CD14-positive monocyte (primary cell): ENCODE measurements at regions not wholly inside any gene's neighbourhood (a gene's known extent, or its start where the extent isn't known, plus 50 kb on each side); places are given as distances from the start of the nearest gene placed in this dataset.

Experiments used
- DNase-seq, 3 donors: peaks; one replicate each; pipeline ENCODE4 v3.0.0-alpha.2; 2011 to 2022
- H2AFZ ChIP-seq: 2 replicates; pipeline ENCODE4 v1.6.0; 2012; ENCODE audit warnings: mild to moderate bottlenecking, low read depth, low read length, inconsistent platforms; ENCODE audit not compliant: insufficient read depth, poor library complexity, severe bottlenecking
- H3K27ac ChIP-seq, 2 donors: 1 replicate in 1 of 2; 2 replicates in 1 of 2; pipeline ENCODE4 v1.5.1; 2012 to 2013; ENCODE audit warnings: low read length in 2 of 2, control low read depth in 1 of 2, inconsistent platforms in 1 of 2, low read depth in 1 of 2, mild to moderate bottlenecking in 1 of 2
- H3K27me3 ChIP-seq, 2 donors: one replicate each; pipeline versions ENCODE4 v1.6.0 to v1.6.1; 2011 to 2013; ENCODE audit warnings: low read length in 2 of 2; ENCODE audit not compliant: control insufficient read depth in 2 of 2, insufficient read depth in 2 of 2
- H3K36me3 ChIP-seq, 2 donors: replicated peaks in 1 of 2; 1 replicate in 1 of 2; 2 replicates in 1 of 2; pipeline versions ENCODE4 v1.5.1 to v1.6.1; 2012 to 2013; ENCODE audit warnings: low read length in 2 of 2, control low read depth in 1 of 2, inconsistent platforms in 1 of 2, mild to moderate bottlenecking in 1 of 2; ENCODE audit not compliant: insufficient read depth in 2 of 2, control insufficient read depth in 1 of 2
- H3K4me1 ChIP-seq, 2 donors: 1 replicate in 1 of 2; 2 replicates in 1 of 2; pipeline versions ENCODE4 v1.5.1 to v1.6.1; 2012 to 2013; ENCODE audit warnings: low read length in 2 of 2, control low read depth in 1 of 2, inconsistent platforms in 1 of 2, mild to moderate bottlenecking in 1 of 2, moderate library complexity in 1 of 2; ENCODE audit not compliant: insufficient read depth in 2 of 2, control insufficient read depth in 1 of 2
- H3K4me2 ChIP-seq: replicated peaks from 2 replicates; pipeline ENCODE3; 2012; ENCODE audit warnings: low read length, moderate library complexity, mild to moderate bottlenecking; ENCODE audit not compliant: poor library complexity, severe bottlenecking; ENCODE audit errors: extremely low read depth
- H3K4me3 ChIP-seq, 3 experiments: fragments of 200-600 bp in 1 of 3; sonication (generic) in 1 of 3; replicated peaks in 1 of 3; 1 replicate in 2 of 3; 2 replicates in 1 of 3; pipeline ENCODE4 v1.5.1; 2011 to 2013; ENCODE audit warnings: low read length in 3 of 3, mild to moderate bottlenecking in 3 of 3, control low read depth in 2 of 3, low read depth in 2 of 3, inconsistent platforms in 1 of 3, moderate library complexity in 1 of 3
- H3K79me2 ChIP-seq: 2 replicates; pipeline ENCODE4 v1.6.0; 2012; ENCODE audit warnings: mild to moderate bottlenecking, control low read depth, inconsistent platforms, low read length, moderate library complexity; ENCODE audit not compliant: insufficient read depth
- H3K9ac ChIP-seq: 2 replicates; pipeline ENCODE4 v1.6.0; 2017; ENCODE audit warnings: low read length, mild to moderate bottlenecking; ENCODE audit not compliant: insufficient read depth, poor library complexity, severe bottlenecking
- H3K9me3 ChIP-seq, 2 donors: replicated peaks in 1 of 2; 1 replicate in 1 of 2; 2 replicates in 1 of 2; pipeline versions ENCODE4 v1.5.1 to v1.6.1; 2012 to 2013; ENCODE audit warnings: low read length in 2 of 2, control low read depth in 1 of 2; ENCODE audit not compliant: control insufficient read depth in 1 of 2, insufficient read depth in 1 of 2
- H4K20me1 ChIP-seq: 2 replicates; pipeline ENCODE4 v1.6.0; 2012; ENCODE audit warnings: mild to moderate bottlenecking, low read length, control low read depth, moderate library complexity; ENCODE audit not compliant: insufficient read depth
- H3K27ac Mint-ChIP-seq, 7 donors: one replicate each; pipeline ENCODE4 v1.8.0; 2020; ENCODE audit warnings: mild to moderate bottlenecking in 7 of 7, mixed read lengths in 7 of 7, moderate library complexity in 6 of 7, inconsistent platforms in 2 of 7
- H3K27me3 Mint-ChIP-seq, 3 donors: one replicate each; pipeline ENCODE4 v1.8.0; 2021 to 2022; ENCODE audit warnings: low read depth in 3 of 3, mild to moderate bottlenecking in 3 of 3, mixed read lengths in 3 of 3, moderate library complexity in 3 of 3, inconsistent platforms in 1 of 3
- H3K36me3 Mint-ChIP-seq, 2 donors: one replicate each; pipeline ENCODE4 v1.8.0; 2020; ENCODE audit warnings: mixed read lengths in 2 of 2, inconsistent platforms in 1 of 2, mild to moderate bottlenecking in 1 of 2
- H3K4me1 Mint-ChIP-seq: one replicate; pipeline ENCODE4 v1.8.0; 2020; ENCODE audit warnings: mild to moderate bottlenecking, mixed read lengths
- H3K4me3 Mint-ChIP-seq, 2 donors: one replicate each; pipeline ENCODE4 v1.8.0; 2020; ENCODE audit warnings: mild to moderate bottlenecking in 2 of 2, mixed read lengths in 2 of 2, moderate library complexity in 1 of 2
- H3K9me3 Mint-ChIP-seq, 7 donors: one replicate each; pipeline ENCODE4 v1.8.0; 2020 to 2022; ENCODE audit warnings: mixed read lengths in 7 of 7, mild to moderate bottlenecking in 6 of 7, moderate library complexity in 6 of 7, inconsistent platforms in 2 of 7
- WGBS: methylation state at CpG from one replicate; pipeline ENCODE4 v1.1.5; 2013; ENCODE audit warnings: missing lambda C conversion rate; ENCODE audit not compliant: insufficient coverage; 5-methylcytosine and 5-hydroxymethylcytosine counted together
- intact Hi-C, 2 donors: fragments of 100-400 bp; cut with micrococcal nuclease; formaldehyde crosslinking; loops; one replicate each; pipeline versions ENCODE4 v1.15.0 to v1.15.1; 2023
- TF ChIP-seq, protein P1 (sequence below): fragments of 200-600 bp; IDR thresholded peaks from one replicate; pipeline ENCODE4 v1.8.0; 2022; ENCODE audit warnings: antibody characterized with exemption, mild to moderate bottlenecking

DNA sequence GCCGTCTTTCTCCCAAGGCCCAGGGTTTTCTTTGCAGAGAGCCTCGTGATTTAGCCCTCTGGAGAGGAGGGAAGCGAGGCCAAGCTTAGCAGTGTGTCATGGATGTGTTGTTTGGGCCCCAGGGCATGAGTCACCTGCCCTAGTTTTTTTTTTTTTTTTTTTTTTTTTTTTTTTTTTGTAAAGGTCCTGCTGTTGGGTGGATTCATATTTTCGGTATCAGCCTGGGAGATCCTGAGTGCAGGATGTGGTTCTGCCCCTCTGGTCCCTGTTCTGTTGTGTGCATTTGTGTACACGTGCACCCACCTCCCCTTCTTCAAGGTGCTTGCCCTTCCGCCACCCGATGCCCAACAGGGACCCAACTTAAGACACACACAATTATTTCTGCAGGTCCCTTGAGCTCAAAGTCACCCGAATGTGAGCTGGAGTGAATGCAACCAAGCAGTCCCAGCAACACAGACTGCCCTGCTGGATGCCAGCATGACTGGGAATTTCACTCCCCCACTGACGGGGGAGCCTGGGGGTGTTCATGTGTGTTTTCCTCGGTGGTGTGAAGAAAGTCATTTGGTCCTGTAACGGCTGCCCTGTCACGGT, 265.8 kb upstream of the TNRC6C start:
- intact Hi-C loops = no loop called here
- Mint-ChIP-seq H3K27ac (no peak overlapping the region), H3K4me1 (peaks cover 23% of the 10 kb centered on the region), H3K36me3 (no peaks in the 10 kb centered on the region), H3K4me3 (no peak overlapping the region), H3K27me3 (peaks cover 30 to 52% (median 38%) of the 10 kb centered on the region in 3 donors), H3K9me3 (peaks cover 0 to 10% (median 0%) of the 10 kb centered on the region in 7 donors)
- TF ChIP-seq, protein P1, sequence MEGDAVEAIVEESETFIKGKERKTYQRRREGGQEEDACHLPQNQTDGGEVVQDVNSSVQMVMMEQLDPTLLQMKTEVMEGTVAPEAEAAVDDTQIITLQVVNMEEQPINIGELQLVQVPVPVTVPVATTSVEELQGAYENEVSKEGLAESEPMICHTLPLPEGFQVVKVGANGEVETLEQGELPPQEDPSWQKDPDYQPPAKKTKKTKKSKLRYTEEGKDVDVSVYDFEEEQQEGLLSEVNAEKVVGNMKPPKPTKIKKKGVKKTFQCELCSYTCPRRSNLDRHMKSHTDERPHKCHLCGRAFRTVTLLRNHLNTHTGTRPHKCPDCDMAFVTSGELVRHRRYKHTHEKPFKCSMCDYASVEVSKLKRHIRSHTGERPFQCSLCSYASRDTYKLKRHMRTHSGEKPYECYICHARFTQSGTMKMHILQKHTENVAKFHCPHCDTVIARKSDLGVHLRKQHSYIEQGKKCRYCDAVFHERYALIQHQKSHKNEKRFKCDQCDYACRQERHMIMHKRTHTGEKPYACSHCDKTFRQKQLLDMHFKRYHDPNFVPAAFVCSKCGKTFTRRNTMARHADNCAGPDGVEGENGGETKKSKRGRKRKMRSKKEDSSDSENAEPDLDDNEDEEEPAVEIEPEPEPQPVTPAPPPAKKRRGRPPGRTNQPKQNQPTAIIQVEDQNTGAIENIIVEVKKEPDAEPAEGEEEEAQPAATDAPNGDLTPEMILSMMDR = no peak
- H3K27me3 ChIP-seq = peaks cover 3 to 27% of the 10 kb centered on the region in 2 donors
- no peak overlapping the region for H3K4me2 ChIP-seq
- no peak overlapping the region for H3K4me3 ChIP-seq
- 94% methylated on average over 7 of the region's 12 CpGs for WGBS
- H3K9ac ChIP-seq = no peak overlapping the region
- no peak for DNase-seq
- H3K9me3 ChIP-seq = no peaks in the 10 kb centered on the region
- no peak overlapping the region for H2AFZ ChIP-seq
- H3K4me1 ChIP-seq = peaks cover 14 to 16% of the 10 kb centered on the region in 2 donors
- no peaks in the 10 kb centered on the region for H3K79me2 ChIP-seq
- H3K27ac ChIP-seq = no peak overlapping the region
- no peaks in the 10 kb centered on the region for H3K36me3 ChIP-seq
- H4K20me1 ChIP-seq = no peaks in the 10 kb centered on the region

DNA sequence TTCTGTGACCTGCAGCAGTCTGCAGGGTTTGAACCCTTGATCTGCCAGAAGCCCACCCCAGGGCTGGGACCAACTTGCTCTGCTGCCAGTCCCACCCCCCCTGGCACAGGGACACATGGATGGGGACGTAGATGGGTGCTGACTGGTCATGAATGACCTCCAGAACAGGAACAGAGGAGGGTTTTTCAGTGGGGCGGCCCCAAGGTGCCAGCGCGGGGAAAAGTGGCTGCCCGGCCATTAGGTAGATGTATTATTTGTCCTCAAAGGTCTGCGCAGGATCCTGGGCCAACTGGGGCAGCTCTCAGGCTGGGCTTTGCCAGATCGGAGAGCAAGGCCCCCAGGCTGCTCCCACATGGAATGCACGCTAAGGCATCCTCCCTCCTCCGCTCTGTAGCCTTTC, 265.2 kb upstream of the TNRC6C start:
- Mint-ChIP-seq H3K36me3 (no peaks in the 10 kb centered on the region), H3K27ac (no peak overlapping the region), H3K9me3 (peaks cover 0 to 10% (median 0%) of the 10 kb centered on the region in 7 donors), H3K27me3 (peaks cover 32 to 58% (median 42%) of the 10 kb centered on the region in 3 donors), H3K4me1 (peaks cover 23% of the 10 kb centered on the region), H3K4me3 (no peak overlapping the region)
- no peak overlapping the region for H3K9ac ChIP-seq
- DNase-seq = no peak
- H3K4me2 ChIP-seq = no peak overlapping the region
- H2AFZ ChIP-seq = no peak overlapping the region
- no peaks in the 10 kb centered on the region for H3K36me3 ChIP-seq
- no peaks in the 10 kb centered on the region for H3K9me3 ChIP-seq
- WGBS = 87% methylated on average over 4 of the region's 9 CpGs
- no peaks in the 10 kb centered on the region for H4K20me1 ChIP-seq
- TF ChIP-seq, protein P1 = no peak
- H3K27ac ChIP-seq = no peak overlapping the region
- intact Hi-C loops = no loop called here
- peaks cover 14 to 16% of the 10 kb centered on the region in 2 donors for H3K4me1 ChIP-seq
- H3K27me3 ChIP-seq = peaks cover 3 to 30% of the 10 kb centered on the region in 2 donors
- no peak overlapping the region for H3K4me3 ChIP-seq
- H3K79me2 ChIP-seq = no peaks in the 10 kb centered on the region
